Activated T-cell treated with anti-CD3 and anti-CD28 coated beads, Interleukin-2, amount 50 U/mL, for 1 hour (primary cell): ENCODE measurements at regions not wholly inside any gene's neighbourhood (a gene's known extent, or its start where the extent isn't known, plus 50 kb on each side); places are given as distances from the start of the nearest gene placed in this dataset.
"Not testable (repeated sequence)": the region's sequence is repeated elsewhere in the genome, so short reads cannot be mapped to it uniquely, and the experiment has no call there.

Experiments used
- DNase-seq: peaks from one replicate; pipeline ENCODE4 v3.0.0-alpha.2; 2020

DNA sequence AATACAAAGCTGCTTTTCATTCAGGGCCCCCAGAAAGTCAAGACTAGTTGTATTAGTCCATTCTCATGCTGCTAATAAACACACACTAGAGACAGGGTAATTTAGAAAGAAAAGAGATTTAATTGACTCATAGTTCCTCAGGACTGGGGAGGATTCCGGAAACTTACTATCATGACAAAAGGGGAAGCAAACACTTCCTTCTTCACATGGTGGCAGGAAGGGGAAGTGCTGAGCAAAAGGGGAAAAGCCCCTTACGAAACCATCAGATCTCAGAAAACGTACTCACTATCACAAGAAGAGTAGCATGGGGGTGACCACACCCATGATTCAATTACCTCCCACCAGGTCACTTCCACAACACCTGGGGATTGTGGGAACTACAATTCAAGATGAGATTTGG lies 373.8 kb upstream of the FRG1 start:
- not testable (repeated sequence) for DNase-seq

DNA sequence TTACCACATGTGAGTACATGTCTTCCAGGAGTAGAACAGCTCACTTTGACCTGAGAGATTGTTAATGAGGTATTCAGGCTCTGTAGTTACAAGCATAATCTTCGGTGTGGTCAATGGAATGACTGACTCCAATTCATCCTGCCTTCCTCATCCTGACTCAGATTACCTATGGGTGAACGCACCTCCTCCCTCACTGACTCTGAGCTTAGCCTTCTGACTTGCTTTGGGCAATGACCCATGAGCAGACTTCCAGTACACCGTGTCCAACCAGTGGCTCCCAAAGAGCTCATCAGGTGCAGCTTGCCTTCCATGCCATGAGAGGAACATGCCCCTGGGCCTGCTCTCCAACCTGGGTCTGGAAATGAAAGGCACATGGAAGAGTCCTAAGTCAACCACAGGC lies 361.0 kb upstream of the FRG1 start:
- DNase-seq = not testable (repeated sequence)

DNA sequence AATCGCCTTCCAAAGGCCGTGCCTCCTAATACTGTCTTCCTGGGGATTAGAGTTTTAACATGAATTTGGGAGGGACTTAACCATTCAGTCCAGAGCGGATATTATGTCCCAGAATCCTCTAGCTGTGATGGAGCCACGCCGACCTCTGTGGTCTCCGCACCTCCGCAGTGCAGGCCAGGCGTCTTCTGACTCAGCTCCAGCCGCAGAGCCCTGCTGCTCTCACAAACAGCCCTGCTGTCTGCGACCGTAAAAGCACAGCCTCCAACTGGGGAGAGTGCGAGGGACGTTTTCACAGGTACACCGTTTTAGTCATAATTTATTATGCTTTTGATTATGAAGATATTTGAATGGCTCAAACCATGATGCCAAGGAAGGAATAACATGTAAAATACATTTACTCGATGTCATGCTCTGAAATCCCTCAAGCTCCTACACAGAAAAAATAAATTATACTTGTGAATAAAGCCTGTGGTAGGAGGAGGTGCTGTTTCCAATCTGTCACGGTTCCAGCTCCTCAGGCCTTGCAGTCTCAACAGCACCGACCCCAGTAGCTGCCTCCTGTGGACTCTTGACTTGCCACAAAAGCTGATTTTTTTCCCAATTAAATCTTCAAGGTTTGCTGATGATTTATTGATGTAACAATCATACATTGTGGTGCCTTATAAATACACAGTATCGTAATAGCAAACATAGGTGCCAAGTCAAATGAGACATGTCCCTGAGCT lies 353.6 kb upstream of the FRG1 start:
- not testable (repeated sequence) for DNase-seq

DNA sequence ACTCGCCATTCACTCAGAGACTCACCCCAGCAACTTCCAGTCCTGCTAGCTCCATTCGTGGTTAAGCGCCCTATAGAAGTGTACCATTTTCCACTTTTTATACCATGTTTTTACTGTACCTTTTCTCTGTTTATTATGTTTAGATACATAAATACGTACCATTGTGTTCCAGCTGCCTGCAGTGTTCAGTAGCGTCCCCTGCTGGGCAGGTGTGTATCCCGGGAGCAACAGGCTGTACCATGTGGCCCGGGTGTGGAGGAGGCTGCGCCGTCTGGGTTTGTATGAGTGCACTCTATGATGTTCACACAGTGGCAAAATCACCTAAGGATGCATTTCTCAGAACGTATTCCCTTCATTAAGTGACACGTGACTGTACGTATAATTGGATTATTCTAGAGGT lies 351.5 kb upstream of the FRG1 start:
- not testable (repeated sequence) for DNase-seq

DNA sequence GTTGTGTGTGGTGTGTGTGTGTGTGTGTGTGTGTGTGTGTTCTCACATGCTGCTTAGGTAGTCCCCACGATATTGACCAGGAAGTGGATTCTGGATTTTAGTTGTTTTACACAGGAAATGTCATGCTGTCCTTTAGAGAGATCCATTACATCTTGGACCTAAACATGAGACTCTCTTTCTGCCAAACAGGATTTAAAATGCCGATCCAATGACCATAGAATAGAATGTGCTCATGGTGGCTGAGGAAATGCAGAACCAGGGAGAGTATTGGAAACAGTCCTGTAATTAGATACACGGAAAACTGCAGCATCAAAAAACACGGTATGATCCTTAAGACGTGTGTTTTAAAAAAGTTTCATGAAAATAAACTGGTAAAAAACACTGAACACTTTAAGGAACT lies 347.8 kb upstream of the FRG1 start:
- DNase-seq = no peak

DNA sequence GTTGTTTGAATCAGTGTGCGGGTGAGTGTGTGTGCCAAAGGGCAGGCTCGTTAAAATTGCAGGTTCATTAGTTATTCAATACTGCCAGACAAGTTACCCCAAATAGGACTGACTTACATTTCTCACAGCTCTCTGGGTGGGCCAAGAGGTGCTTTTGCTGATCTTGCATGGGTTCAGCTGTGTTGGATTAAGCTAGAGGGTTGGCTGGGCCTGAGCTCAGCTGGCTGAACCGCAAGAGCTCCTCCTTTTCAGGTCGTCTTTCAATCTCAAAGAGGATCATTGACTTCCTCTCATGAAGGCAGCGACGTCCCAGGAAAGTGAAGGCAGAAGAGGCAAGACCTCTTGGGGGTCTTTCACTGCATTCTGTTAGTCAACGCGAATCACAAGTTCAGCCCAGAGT lies 343.3 kb upstream of the FRG1 start:
- DNase-seq = no peak

DNA sequence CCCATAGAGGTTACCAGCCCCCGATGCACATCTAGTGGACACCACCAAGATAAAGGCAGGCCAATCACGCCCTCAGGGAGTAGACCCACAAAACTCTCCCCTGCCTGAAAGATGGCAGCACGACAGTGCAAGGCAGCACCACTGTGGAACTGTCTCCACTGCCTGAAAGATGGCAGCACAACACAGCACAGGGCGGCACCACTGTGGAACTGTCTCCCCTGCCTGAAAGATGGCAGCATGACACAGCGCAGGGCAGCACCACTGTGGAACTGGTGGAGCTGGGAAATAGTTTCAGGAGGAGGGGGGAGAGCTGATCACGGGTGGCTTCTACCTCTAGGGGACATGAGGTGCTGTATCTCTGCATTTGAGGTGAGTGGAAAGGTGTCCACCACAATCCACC lies 340.4 kb upstream of the FRG1 start:
- DNase-seq = no peak

DNA sequence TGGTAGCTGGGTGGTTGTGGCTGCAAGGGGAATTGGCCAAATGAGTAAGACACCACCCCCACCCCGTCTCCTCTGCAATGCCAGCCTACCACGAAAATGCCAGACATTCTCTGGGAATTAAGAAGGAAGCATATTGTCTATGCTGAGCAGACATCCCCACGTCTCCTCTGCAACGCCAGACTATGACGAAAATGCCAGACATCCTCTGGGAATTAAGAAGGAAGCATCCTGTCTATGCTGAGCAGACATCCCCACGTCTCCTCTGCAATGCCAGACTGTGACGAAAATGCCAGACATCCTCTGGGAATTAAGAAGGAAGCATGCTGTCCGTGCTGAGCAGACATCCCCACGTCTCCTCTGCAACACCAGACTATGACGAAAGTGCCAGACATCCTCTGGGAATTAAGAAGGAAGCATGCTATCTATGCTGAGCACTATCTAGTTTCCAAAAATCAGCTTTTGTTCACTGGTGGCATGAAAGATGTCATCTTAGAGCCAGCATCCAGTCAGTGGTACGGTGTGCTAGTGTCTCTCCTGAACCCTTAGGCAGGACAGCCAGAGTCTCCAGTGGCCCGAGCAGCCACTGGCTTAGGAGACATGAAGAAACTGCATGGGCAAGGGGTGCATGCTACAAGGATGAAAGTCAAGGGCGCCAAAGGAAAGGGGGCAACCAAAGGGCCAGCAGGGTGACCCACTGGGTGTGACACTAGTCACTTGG lies 339.8 kb upstream of the FRG1 start:
- no peak for DNase-seq

DNA sequence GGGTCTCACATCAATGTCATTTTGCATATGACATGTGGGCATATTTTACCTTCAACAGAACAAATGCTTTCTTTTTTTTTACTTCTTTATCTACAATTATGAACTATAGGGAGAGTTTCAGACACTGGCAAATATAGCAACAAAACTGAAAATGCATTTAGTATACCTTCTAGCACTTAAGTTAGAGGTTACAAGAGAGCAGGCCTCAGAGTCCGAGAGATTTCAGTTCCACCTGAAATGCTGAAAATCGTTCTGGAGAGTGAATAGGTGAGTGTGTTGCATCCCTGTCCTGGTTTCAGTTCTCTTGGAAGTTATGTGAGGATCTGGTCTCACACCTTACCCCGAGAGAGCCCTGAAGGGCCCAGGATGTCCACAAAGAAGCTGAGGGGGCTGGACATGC lies 337.8 kb upstream of the FRG1 start:
- not testable (repeated sequence) for DNase-seq

DNA sequence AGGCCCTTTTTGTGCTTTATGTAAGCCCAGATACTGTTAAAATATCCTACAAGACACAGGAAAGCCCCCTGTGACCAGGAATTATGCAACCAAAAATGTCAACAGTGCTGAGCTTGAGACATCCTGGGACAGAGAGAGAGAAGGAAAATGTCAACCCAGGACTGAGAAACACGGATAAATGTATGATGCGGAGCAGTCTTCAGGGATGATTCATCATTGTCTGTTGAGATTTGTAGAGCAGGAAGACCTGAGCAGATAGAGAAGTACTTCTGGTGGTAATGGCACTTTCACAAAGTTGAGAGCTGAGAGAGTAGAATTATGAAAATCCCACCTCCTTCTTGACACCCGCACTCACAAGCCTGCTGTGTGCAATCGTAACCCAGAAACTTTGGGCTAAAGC lies 330.1 kb upstream of the FRG1 start:
- not testable (repeated sequence) for DNase-seq

DNA sequence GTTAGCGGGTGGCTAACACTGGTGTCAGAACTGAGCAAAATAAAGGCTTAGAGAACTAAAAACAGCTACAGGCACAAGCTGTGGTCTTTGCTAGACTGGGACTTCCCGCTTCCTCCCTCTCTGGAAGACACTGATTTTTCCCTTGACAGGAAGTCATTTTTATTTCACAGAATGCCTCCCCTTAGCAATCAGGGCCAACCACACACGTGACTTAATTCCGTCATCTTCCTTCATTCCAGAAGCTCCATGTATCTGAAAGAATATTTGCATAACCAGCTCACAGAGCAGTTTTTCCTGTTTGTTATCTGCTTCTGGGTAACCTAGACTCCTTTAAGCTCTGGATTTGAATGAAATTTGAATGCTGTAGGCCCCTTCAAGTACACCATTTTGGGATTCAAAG lies 327.5 kb upstream of the FRG1 start:
- no peak for DNase-seq

DNA sequence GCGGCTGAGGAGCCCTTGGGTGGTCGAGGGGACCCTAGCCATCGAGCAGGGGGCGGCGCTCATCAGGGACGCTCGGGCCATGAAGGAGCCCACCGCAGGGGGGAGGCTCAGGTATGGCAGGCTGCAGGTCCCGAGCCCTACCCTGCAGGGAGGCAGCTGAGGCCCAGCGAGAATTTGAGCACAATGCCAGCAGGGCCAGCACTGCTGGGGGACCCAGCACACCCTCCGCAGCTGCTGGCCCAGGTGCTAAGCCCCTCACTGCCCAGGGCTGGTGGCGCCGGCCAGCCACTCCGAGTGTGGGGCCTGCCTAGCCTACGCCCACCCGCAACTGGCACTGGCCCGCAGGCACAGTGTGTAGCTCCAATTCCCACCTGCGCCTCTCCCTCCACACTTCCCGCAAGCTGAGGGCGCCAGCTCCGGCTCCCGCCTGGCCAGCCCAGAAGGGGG lies 325.4 kb upstream of the FRG1 start:
- DNase-seq = no peak

DNA sequence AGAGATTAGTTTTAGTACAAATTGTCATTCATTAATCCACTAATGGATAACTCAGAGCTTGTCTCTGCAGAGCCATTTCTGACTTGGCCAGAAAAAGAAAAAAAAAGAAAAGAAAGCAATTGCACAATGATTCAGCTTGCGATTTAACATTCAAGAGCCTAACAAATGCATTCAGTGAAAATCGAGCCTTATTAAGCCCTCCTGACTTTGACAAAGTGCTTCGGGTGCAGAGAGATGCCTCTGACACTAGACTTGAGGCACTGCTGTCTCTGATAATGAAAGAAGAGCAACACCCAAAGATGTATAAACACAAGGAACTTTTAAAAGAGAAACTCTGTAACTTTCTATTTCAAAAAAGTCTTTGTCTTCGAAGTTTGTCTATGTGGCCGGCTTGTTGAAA lies 322.9 kb upstream of the FRG1 start:
- DNase-seq = not testable (repeated sequence)

DNA sequence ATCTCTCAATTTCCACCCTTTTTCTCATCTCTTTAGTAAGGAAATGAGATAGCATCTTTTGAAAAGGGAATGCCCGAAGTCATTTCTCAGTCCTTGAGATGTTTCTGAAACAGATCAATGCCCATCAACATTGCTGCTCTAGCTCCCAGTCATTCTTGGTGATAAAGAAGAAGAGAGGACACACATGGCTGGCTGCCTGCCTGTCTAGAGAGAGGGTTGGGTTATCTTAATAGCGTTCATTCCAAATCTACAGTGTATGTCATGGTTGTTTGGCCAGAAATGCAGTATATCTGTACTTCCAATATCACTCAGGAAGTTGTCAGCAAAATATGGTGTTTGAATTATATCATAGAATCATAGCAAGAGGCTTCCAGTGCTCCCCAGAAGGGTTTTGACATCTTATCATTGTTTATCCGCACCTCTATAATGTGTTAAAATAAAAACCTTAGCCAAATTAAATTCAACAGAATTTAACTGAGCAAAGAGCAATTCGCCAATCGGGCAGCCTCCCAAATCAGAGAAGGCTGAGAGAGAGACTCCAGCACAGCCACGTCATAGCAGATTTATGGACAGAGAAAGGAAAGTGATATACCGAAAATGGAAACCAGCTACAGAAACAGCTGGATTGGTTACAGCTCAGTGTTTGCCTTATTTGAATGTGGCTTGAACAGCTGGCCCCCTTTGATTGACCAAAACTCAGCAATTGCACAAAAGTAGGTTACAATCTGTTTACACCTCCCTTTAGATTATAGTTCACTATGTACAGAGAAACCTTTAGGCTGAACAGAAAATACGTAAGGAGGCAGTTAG lies 321.0 kb upstream of the FRG1 start:
- not testable (repeated sequence) for DNase-seq

DNA sequence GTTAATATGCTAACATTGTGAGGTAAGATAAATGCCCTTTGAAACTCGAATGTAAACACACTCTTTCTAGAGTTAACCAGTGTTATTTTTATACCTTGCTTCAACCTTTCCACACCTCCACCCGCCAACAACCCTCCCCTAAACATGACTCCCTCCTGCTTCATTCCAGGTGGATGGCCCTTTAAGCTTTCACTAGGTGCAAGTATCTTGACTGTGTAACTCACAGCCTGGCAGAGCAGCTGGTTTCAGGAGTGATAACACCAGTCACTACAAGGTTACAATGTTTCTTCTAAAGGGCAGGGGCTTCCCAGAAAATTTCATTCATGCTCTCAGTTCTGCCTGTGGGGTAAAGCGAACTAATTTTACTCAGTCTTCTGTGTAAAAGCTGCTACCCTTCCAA lies 318.1 kb upstream of the FRG1 start:
- not testable (repeated sequence) for DNase-seq

DNA sequence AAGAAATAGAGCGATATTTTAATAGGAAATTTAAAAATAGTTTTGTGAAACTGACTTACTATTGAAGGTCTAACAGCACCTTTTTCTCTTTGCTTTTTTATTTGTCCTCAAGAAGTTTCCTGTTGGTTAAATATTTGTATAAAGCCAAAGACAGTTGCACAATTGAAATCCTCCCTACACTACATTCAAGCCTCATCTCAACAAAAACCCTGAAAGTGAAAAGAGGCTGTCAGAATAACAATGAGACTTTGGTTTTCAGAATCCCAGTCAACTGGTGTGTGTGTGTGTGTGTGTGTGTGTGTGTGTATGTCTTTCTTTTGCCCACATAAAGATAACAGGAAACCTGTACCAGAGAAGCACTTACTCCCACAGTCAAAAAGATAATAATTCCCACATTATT lies 313.6 kb upstream of the FRG1 start:
- DNase-seq = not testable (repeated sequence)

DNA sequence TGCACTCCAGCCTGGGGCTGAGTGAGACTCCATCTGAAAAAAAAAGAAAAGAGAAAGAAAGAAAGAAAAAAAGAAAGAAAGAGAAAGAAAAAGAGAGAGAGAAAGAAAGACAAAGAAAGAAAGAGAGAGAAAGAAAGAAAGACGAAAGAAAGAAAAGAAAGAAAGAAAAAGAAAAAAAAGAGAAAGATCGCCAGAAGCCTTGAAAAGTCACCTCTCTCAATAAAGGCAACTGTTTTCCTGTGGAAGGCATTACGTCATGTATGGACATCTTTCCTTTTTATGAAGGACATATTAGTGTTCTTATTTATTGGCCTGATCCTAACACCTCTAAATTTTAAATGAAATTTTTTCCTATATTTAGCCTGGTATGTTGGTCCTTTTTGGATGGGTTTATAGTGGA lies 310.9 kb upstream of the FRG1 start:
- DNase-seq = not testable (repeated sequence)

DNA sequence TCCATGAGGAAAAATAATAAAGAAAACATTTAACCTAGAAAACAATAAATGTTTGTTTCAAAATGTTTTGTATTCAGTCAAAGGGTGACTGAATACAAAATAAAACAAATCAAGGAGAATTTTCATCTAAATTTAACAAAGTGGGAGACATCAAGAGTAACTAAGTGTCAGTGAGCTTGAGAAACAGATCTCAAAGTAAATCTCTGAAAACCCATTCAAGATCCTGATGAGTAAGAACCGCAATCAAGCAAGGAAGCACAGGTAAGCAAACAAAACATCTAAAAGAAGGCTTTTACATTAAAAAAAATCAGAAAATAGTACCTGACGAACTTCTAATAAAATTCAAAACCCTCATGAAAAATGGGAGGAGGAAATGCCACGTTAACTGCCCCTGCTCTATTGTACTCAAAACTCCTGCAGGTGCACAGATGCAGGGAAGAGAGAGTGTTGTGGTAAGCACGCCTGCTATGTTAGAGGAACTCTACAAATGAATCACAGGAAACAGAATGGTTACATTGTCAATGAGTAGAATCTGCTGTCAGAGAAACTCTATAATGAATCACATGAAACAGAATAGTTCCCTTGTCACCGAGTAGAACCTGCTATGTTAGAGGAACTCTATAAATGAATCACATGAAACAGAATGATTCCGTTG lies 309.6 kb upstream of the FRG1 start:
- not testable (repeated sequence) for DNase-seq

DNA sequence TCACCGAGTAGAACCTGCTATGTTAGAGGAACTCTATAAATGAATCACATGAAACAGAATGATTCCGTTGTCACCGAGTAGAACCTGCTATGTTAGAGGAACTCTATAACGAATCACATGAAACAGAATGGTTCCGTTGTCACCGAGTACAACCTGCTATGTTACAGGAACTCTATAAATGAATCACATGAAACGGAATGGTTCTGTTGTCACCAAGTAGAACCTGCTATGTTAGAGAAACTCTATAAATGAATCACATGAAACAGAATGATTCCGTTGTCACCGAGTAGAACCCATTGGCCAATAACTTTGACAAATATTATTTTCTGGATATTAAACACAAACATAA lies 309.1 kb upstream of the FRG1 start:
- not testable (repeated sequence) for DNase-seq

DNA sequence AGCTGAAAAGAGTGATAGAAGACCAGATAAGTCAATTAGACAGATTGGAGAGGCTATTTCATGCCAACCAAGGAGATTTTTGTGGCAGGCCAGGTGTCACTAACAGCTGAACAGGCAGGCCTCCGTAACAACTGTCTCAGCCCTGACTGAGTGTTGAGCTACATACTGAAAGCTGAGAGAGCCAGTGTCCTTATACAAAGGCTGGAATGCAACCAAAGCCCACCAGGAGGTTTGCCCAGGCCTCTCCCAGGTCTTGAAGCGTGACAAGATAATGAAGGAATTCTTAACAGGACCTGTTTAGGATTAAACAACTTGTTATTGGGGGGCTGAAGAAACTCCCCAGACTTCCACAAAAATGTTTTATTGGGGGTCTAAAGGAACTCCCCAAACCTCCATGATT lies 290.2 kb upstream of the FRG1 start:
- DNase-seq = not testable (repeated sequence)

DNA sequence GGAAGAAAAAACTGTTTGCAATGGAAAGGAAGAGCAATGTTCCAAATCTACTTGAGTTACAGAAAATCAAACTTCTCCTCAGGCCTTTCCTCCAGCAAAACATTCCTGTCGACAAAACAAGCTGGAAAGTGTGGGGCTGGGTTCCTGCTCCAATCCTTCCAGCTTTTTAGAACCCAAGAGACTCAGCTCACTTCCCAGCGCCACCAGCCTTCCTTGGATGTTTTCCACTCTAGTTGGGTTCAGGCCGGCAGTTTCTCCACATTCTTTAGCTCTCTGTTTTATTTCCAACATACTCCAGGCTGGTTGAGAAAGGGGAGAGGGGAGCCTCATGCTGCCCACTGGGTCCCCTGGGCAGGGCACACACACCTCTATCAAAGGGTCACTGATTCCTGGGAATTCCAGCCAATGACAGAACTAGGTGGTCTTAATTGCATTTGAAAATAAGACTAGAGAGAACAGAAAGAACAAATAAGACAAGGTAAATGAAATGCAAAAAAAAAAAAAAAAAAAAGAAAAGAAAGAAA lies 287.5 kb upstream of the FRG1 start:
- not testable (repeated sequence) for DNase-seq

DNA sequence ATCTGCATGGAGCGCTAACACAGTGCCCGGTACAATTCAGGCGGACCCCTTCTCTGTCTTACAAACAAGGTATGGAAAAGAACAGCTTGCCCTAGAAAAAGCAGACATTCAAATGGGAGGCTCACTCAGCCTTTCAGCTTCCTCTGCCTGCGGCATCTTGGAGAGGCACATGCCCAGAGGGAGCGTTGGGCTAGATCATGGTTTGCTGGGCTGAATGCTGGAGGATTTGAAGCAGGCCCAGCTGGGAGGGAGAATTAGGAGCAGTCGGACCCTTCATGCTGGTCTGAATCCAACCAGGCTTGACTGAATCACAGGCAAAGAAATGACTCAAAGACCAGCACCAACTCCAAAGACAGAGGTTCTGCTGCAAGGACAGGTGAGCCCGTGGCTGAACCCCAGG lies 286.7 kb upstream of the FRG1 start:
- not testable (repeated sequence) for DNase-seq

DNA sequence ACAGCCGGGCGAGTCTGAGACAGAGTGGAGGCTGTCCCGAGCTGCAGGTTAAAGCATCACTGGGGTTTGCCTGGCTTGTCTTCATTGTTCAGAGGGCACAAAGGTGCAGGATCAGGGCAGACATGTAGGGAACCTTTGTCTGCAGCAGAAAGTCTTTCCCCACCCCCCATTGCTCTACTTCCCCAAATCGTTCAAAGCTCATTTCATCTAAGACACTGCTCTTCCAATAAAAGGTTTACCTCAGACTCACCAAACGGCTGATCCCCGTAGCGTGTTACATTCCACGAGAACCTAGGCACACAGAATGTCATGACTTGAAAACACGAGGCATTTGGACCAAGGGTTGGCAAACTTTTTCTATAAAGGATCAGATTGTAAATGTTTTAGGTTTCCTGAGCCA lies 286.3 kb upstream of the FRG1 start:
- DNase-seq = not testable (repeated sequence)
